Cerebellar nuclear complex (tissue), 1 donor: ENCODE measurements at regions not wholly inside any gene's neighbourhood (a gene's known extent, or its start where the extent isn't known, plus 50 kb on each side); places are given as distances from the start of the nearest gene placed in this dataset.

Source experiments
- DNase-seq, 2 experiments: peaks; one replicate each; lab custom pipeline; 2025; lab: John Stamatoyannopoulos, UW

- no peak for DNase-seq
Observed at GRCh38 chr4:180148737-180149136, 2094.5 kb upstream of the TENM3 start.

GRCh38 chr4:180150818-180151217 lies 2092.4 kb upstream of the TENM3 start:
- no peak for DNase-seq

- DNase-seq = no peak
Observed at GRCh38 chr4:180152831-180153230, 2090.4 kb upstream of the TENM3 start.

- DNase-seq = no peak
Observed at GRCh38 chr4:180153587-180153986, 2089.6 kb upstream of the TENM3 start.

GRCh38 chr4:180156684-180157083 lies 2086.5 kb upstream of the TENM3 start:
- DNase-seq = no peak

- no peak for DNase-seq
Observed at GRCh38 chr4:180160195-180160983, 2082.8 kb upstream of the TENM3 start.

- DNase-seq = no peak
Observed at GRCh38 chr4:180164799-180165198, 2078.4 kb upstream of the TENM3 start.

- no peak for DNase-seq
Observed at GRCh38 chr4:180169394-180169793, 2073.8 kb upstream of the TENM3 start.

GRCh38 chr4:180169966-180170365 lies 2073.2 kb upstream of the TENM3 start:
- DNase-seq = no peak

GRCh38 chr4:180179146-180179545 lies 2064.1 kb upstream of the TENM3 start:
- no peak for DNase-seq

- DNase-seq = no peak
Observed at GRCh38 chr4:180189666-180190065, 2053.5 kb upstream of the TENM3 start.

- no peak for DNase-seq
Observed at GRCh38 chr4:180190382-180190781, 2052.8 kb upstream of the TENM3 start.

- DNase-seq = no peak
Observed at GRCh38 chr4:180197471-180197870, 2045.7 kb upstream of the TENM3 start.

GRCh38 chr4:180203349-180203748 lies 2039.9 kb upstream of the TENM3 start:
- DNase-seq = no peak

- DNase-seq = no peak
Observed at GRCh38 chr4:180205276-180205675, 2037.9 kb upstream of the TENM3 start.

GRCh38 chr4:180207921-180208320 lies 2035.3 kb upstream of the TENM3 start:
- no peak for DNase-seq

- DNase-seq = no peak
Observed at GRCh38 chr4:180217070-180217469, 2026.1 kb upstream of the TENM3 start.

- no peak for DNase-seq
Observed at GRCh38 chr4:180219080-180219479, 2024.1 kb upstream of the TENM3 start.

GRCh38 chr4:180225977-180226376 lies 2017.2 kb upstream of the TENM3 start:
- no peak for DNase-seq

- no peak for DNase-seq
Observed at GRCh38 chr4:180234730-180235129, 2008.5 kb upstream of the TENM3 start.

- DNase-seq = no peak
Observed at GRCh38 chr4:180240670-180241069, 2002.5 kb upstream of the TENM3 start.

- DNase-seq = no peak
Observed at GRCh38 chr4:180253419-180253818, 1989.8 kb upstream of the TENM3 start.

GRCh38 chr4:180261346-180261745 lies 1981.9 kb upstream of the TENM3 start:
- no peak for DNase-seq

- no peak for DNase-seq
Observed at GRCh38 chr4:180280076-180280475, 1963.1 kb upstream of the TENM3 start.
